GM19238 (cell line): ENCODE measurements at regions not wholly inside any gene's neighbourhood (a gene's known extent, or its start where the extent isn't known, plus 50 kb on each side); places are given as distances from the start of the nearest gene placed in this dataset.
"Not testable (repeated sequence)": the region's sequence is repeated elsewhere in the genome, so short reads cannot be mapped to it uniquely, and the experiment has no call there.

Source experiments
- DNase-seq: peaks from one replicate; pipeline ENCODE4 v3.0.0; 2011; ENCODE audit warnings: low spot score; ENCODE audit not compliant: insufficient read length

DNA sequence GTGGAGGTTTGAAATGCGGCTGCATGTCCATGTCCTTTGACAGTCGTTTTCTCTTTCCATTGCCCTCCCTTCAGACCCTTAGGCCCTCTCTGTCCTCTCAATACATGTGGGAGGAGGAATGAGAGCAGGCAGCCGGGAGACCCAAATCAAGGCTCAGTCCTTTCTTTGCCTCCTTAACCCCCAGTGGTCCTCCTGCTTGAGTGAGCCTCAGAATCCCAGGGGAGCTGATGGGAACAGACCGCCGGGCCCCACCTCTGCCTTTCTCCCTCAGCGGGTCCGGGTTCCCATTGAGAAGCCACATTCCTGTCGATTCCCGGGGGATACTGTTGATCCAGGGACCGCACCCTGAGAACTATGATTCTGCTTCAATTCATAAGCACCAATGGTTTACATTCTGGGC, 77.9 kb upstream of the RFLNA start:
- DNase-seq: no peak

DNA sequence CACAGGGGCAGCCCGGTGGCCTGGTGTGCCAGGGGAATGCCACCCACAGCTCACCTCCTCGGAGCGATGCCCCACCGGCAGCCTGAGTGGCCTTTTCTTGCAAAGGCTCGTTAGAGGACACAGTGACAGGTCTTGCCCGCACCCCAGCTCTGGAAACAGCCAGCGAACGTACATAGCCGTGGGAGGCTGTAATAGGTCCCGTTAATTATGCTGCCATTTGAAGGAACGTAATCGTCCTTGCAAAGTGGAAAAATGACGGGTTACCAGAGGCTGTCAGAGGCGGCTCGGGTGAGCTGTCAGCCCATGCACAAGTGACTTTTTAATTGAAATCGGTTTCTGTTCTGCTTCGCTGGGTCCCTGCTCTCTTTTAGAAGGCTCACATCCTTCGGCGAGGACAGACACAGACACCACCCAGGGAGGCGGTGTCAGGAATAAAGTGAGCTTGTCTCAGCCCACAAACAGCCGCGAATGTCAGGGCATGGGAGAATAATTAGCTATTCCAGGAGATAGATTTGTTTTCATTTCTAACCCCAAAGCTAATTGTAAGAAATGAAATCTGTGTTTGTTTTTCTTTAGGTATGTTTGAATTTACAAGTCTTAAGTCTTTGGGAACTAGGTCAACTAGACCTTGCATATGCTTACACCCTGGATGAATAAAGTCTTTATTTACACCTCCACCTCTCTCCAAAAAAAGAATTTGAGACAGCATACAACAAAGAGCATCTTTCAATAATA, 77.2 kb upstream of the RFLNA start:
- no peak for DNase-seq

DNA sequence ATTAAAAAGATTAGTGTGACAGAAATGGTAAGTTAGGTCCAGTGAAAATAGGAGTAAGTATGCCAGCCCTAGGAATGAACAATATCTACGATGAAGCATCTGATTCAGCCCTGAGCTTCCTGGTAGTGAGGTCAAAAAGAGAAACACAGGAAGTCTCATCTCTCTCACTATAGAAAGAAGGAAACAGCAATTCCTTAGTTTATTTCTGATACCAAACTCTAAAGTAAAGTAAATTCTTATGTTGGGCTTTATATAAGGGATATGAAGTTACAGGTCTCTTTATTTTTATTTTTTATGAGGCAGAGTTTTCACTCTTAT, 76.7 kb upstream of the RFLNA start:
- DNase-seq: no peak

- not testable (repeated sequence) for DNase-seq
Measured at GRCh38 chr12:124218650-124219049, 76.2 kb upstream of the RFLNA start.

DNA sequence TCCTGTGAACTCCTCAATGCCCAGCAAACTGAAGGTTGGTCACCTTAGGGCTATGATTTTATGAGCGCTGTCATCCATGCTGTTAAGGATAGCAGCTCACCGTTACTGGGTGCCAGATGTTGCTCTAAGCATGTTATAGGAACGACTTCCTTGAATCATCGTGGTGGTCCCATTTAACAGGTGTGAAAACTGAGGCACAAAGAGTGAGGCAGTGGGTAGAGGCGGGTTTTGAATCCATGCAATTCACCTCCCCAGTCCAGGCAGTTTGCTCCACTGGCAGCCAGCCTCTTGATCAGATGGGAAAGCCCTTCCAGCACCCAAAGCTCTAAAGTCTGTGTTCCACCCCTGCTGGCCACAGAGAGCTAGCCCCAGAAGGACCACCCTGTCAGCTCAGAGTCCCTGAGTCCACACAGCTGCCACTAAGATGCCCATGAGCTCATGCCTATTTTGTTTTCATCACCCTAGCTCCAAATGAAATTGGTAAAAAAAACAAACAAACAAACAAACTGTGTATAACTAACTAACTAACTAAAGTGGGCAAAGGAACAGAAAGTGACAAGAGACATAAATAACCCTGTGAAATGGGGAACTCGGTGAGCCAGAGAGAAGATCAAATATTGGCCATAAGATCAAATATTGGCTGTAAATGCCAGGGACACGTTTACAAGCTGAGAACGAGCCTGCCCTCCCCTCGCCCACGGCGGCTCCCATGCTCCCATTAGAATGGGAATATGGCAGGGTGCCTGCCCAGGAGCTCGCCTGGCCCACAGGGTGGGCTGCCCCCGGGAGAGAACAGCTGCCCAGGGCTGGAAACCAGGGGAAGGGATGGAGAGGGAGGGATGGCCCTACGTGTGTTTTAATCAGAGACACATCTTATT, 72.3 kb upstream of the RFLNA start:
- DNase-seq: no peak

DNA sequence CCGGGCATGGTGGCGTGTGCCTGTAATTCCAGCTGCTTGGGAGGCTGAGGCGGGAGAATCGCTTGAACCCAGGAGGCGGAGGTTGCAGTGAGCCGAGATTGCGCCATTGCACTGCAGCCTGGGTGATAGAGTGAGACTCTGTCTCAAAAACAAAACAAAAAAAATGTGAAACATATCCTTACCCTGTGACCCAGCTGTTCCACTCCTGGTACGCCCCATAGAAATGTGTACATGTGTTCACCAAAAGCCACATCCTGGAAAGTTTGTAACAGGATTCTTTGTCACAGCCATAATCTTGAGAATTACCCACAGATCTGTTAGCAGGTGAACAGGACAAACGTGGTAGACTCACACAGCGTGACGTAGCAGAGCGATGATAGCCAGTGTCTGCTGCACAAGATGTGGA, 71.2 kb upstream of the RFLNA start:
- DNase-seq: not testable (repeated sequence)

- DNase-seq: no peak
Measured at GRCh38 chr12:124224535-124225110, 70.3 kb upstream of the RFLNA start.

GRCh38 chr12:124225730-124226129, 69.2 kb upstream of the RFLNA start:
- no peak for DNase-seq

DNA sequence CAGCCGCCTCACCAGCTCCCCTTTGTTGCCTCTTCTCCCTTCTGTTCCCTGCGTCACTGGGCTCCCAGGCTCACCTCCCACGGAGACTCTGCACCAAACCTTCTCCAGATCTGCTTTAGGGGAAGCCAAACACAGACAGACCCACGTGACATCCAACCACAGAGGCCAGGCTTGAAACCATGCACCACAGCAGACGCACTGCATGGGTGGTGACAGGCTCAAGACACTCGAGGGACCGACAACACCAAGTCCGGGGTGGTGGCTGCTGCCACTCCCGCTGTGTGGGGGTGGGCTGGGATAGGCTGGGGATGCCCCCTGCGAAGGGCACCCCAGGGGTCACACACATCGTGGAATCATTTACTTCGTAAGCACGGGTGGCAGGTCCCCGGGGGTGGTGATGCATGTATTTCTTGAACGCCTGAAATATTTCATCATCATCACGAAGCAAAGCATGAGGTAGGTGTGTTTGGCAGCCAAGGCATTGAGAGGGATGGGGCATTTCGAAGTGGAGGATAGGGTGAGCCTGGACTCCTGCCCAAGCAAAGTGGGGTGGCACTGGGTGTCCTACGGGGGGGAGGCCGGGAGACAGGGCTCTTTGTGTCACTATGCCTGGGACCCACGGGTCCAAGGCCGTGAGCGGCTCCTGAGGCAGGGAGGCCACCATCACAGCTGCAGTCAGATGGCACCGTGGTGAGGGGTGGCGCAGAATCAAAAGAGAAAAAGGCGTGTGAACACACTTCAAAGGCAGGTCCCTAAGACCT, 66.8 kb upstream of the RFLNA start:
- no peak for DNase-seq

GRCh38 chr12:124229520-124229919, 65.4 kb upstream of the RFLNA start:
- DNase-seq: no peak

GRCh38 chr12:124230117-124230757, 64.7 kb upstream of the RFLNA start:
- DNase-seq: no peak

DNA sequence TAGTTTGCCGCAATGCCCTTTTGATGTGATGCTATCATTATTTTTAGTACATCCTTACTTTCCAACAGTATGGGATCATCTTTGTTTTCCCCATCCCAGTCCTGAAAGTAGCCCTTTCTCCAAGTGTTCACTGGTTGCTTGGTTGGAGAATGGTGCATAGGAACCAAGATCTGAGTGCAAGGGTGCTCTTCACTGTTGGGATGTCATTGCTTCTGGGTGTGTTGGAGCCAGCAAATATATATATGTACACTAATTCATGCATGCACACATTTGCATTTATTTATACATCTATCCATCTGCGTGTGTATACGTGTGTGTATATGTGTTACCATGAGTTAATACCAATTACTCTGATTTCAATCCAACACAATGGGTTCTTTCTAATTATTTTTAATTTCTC, 64.1 kb upstream of the RFLNA start:
- DNase-seq: no peak

GRCh38 chr12:124231980-124232653, 62.8 kb upstream of the RFLNA start:
- DNase-seq: no peak

- no peak for DNase-seq
Measured at GRCh38 chr12:124232654-124232987, 62.3 kb upstream of the RFLNA start.

DNA sequence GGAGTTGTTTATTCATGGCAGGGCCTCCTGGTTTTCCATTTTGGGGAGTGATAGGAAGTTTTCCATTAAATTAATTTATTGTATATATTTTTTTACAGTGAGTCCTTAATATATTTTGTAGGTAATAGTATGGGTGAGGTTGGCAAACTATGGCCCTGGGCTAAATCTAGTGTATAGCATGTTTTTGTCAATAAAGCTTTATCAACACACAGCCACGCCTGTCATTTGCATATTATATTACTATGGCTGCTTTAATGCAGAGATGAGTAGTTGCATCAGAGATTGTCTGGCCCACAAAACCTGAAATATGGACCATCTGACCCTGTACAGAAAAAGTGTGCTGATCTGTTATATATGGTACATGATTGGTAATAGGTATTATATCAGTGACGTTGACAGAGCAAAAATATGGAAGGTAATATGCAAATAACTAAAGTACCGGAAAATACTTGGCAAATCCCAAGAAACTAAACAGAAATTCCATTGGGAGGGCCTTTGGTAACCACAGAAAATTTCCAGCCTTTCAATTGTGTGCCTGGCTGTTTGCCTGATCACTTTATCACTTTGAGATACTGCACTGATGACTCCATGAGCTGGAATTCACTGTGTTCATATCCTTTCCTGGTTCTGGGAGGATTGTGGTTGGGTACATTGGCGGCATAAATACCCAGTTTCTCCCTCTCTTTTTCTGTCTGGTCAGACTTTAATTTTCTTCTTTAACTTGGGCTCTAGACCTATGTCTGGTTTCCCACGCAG, 61.7 kb upstream of the RFLNA start:
- no peak for DNase-seq

DNA sequence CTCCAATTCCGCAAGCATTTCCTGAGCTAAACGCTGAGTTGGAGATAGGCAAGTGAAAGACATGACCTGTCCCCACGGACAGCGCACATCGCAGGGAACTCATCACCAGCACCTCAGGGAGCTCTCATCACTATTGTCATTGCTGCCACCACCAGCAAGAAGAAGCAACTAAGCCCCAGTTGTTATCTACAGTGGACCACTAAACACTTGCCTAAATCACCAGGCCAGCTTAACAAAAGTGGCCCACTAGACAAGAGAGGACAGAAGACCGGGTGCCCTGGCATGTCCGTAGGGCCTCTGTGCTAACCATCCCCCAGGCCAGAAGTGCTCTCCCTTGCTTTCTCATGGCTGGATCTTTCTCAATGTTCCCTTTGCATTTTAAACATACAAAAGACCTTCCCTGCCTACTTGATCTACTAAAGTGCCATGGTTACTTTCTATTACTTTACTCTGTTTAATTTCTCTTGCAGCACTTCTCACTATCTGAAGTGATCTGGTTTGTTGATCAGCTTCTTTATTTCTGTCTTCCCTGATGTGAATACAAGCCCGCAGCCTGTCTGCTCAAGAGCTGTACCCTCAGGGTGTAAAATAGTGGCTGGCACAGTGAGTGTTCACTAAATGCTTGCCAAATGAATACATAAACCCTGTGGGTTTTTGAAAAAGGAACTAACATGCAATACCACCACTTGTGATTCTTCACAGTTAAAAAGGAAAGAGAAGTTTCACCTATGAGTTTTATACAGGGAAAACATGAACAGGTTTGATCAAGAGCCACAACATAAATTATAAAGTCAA, 60.9 kb upstream of the RFLNA start:
- DNase-seq: no peak

- DNase-seq: no peak
Measured at GRCh38 chr12:124236625-124237031, 58.3 kb upstream of the RFLNA start.

DNA sequence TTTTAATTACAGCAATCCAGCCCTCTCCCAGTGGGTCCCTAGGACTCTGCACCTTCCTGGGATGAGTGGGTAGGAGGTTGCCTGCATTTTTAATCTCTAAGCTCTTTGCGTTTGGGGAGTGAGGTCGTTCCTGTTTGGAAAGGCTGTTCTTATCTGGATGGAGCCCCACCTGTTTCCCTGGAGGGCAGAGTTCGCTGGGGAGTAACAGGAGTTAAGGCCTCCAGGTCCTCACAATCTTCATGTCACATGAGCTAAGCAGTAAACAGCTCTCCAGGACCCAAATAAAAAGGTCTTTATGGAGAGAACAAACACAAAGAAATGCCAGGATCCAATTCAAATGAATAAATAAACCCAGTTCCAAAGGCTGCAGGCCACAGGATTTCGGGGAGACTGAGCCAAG, 56.0 kb upstream of the RFLNA start:
- DNase-seq: no peak

- DNase-seq: peak; percentile 25
Measured at GRCh38 chr12:124240493-124240892, 54.4 kb upstream of the RFLNA start.
